Activated T-helper 17 cell treated with anti-CD3 and anti-CD28 coated beads, Interleukin-2, amount 50 U/mL, for 72 hours (primary cell): ENCODE measurements at regions not wholly inside any gene's neighbourhood (a gene's known extent, or its start where the extent isn't known, plus 50 kb on each side); places are given as distances from the start of the nearest gene placed in this dataset.

ENCODE experiments used
- ATAC-seq: fragments of 150-1000 bp; cut with Tn5 transposase; replicated peaks from 2 replicates; pipeline ENCODE4 v1.10.0; 2021; ENCODE audit warnings: mild to moderate bottlenecking, moderate library complexity
- H3K27ac Mint-ChIP-seq: one replicate; pipeline ENCODE4 v1.8.0; 2022; ENCODE audit warnings: mixed read lengths
- H3K27me3 Mint-ChIP-seq: one replicate; pipeline ENCODE4 v1.8.0; 2022; ENCODE audit warnings: mixed read lengths
- H3K36me3 Mint-ChIP-seq: one replicate; pipeline ENCODE4 v1.8.0; 2022; ENCODE audit warnings: low read depth, mild to moderate bottlenecking, mixed read lengths
- H3K4me1 Mint-ChIP-seq: one replicate; pipeline ENCODE4 v1.8.0; 2022; ENCODE audit warnings: mixed read lengths
- H3K4me3 Mint-ChIP-seq: one replicate; pipeline ENCODE4 v1.8.0; 2022; ENCODE audit warnings: mild to moderate bottlenecking, mixed read lengths
- H3K9me3 Mint-ChIP-seq: one replicate; pipeline ENCODE4 v1.8.0; 2022; ENCODE audit warnings: mixed read lengths

DNA sequence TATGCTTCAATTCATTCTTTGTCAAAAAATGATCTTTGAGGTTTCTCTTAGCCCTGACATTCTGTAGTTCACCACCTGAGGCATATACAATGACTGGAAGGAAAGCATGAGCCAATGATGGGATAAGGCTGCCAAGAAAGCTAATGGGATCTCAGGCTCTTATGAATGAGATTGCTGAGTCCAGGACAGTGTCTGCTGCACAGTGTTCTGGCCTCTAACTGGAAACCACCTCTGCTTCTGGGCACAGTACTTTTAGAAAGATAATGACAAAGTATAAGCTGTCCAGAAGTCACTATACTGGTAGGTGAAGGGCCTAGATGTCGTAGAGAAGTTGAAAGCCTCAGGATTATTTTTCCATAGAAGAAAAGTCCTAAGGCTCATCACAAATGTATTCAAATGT lies 69.1 kb upstream of the PAPPA start:
- H3K4me1 Mint-ChIP-seq = no peaks in the 10 kb centered on the region
- H3K9me3 Mint-ChIP-seq = no peaks in the 10 kb centered on the region
- no peaks in the 10 kb centered on the region for H3K27me3 Mint-ChIP-seq
- ATAC-seq = no peak
- no peak overlapping the region for H3K4me3 Mint-ChIP-seq
- no peaks in the 10 kb centered on the region for H3K36me3 Mint-ChIP-seq
- no peak overlapping the region for H3K27ac Mint-ChIP-seq

DNA sequence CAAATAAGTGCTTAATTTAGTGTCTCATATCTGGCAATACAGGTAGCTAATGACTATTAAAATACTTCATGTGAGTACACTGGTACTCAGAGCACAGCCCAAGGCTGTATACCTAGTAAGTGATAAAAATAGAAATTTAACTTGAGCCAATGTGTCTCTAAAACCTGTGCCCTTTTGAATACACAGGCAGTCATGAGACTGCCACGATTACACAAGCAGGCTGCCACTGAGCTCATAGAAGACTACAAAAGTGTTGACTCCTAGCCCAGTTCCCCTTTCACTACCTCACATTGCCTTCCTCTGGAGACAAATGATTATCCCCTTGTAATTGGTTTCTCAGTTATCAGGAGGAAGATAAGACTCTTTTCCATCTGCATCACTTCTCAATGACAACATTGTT lies 66.3 kb upstream of the PAPPA start:
- Mint-ChIP-seq H3K36me3 (no peaks in the 10 kb centered on the region), H3K27ac (no peak overlapping the region), H3K9me3 (no peaks in the 10 kb centered on the region), H3K27me3 (no peaks in the 10 kb centered on the region), H3K4me3 (no peak overlapping the region), H3K4me1 (no peaks in the 10 kb centered on the region)
- no peak for ATAC-seq

DNA sequence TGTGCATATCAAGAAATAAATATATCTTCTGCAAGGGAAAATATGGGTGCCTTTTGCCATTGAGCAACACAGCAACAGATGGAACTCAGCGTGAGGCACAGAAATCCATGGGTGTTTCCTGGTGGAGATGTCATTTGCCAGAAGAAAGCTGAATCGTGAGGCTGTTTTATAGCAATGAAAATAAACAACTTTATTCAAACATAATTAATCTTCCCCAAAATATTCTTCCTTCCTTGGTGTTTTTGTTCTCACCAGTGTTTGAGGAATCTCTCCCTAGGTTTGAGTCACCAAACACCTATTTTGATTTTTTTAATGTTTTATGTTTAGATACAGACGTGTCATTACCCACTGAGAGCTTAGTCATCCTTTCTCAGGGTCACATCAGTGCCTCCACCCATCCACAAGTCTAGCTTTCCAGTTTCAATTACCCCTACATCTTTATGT lies 65.8 kb upstream of the PAPPA start:
- H3K27ac Mint-ChIP-seq = no peak overlapping the region
- no peak overlapping the region for H3K4me3 Mint-ChIP-seq
- no peaks in the 10 kb centered on the region for H3K27me3 Mint-ChIP-seq
- no peaks in the 10 kb centered on the region for H3K9me3 Mint-ChIP-seq
- no peaks in the 10 kb centered on the region for H3K36me3 Mint-ChIP-seq
- no peak for ATAC-seq
- no peaks in the 10 kb centered on the region for H3K4me1 Mint-ChIP-seq

DNA sequence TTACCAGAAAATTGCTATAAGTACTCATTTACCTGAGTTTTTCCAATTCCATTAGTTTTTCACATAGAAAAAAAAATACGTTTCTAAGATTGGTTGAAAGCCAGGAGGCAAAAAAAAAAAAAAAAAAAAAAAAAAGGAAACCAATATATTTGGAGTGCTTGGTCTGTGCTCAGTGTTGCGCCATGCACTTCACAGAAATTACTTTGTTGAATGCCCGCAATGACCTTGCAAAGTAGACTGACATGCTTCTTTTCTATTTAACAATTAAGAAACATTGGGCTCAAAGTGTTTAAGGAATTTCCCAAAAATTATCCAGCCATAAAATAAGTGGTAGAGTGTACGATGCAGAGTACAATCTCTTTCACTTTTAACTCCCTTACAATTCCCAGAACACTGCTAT lies 65.2 kb upstream of the PAPPA start:
- Mint-ChIP-seq H3K4me1 (no peaks in the 10 kb centered on the region), H3K36me3 (no peaks in the 10 kb centered on the region), H3K27ac (no peak overlapping the region), H3K27me3 (no peaks in the 10 kb centered on the region), H3K9me3 (no peaks in the 10 kb centered on the region), H3K4me3 (no peak overlapping the region)
- no peak for ATAC-seq

DNA sequence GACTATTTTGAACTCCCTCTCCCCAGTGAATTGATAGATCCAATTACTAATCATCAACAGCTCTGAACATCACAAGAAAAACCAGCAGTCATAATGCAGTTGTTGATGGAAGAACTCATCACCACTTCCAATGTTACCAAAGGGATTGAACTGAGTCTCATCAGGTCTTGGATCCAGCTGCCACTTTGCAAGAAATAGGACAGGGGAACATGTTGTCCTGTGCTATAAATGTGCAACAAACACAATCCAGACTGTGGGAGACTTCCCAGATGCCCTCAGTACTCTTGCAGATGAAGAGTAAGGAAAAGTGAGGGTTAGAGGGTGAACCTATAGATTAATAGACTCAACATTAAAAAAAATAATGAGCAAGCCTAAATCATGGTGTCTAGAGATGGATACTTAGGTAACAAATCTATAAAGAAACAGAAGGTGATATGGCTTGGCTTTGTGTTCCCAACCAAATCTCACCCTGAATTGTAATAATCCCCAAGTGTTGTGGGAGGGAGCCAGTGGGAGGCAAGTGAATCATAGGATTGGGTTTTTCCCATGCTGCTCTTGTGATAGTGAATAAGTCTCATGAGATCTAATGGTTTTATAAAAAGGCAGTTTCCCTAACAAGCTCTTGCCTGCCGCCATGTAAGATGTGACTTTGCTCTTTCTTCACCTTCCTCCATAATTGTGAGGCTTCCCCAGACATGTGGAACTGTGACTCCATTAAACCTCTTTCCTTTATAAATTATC lies 63.4 kb upstream of the PAPPA start:
- ATAC-seq = no peak
- Mint-ChIP-seq H3K27me3 (no peaks in the 10 kb centered on the region), H3K9me3 (no peaks in the 10 kb centered on the region), H3K36me3 (no peaks in the 10 kb centered on the region), H3K4me3 (no peak overlapping the region), H3K27ac (no peak overlapping the region), H3K4me1 (no peaks in the 10 kb centered on the region)

DNA sequence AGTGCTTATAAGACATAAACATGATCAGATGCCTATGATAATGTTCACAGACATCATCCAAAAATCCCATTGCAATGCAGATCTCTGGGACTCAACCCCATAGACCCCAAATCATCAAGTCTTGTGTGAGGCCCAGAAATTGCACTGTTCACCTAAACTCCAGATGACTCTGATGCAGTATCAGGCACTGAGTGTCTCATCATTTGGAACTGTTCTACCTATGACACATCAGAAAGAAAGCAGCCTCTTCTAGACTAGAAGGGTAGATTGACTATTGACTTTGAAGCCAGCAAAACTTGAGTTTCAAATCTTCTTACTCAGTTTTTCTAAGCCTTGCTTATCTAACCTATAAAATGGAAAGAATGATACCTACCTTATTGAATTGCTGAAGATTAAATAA lies 58.7 kb upstream of the PAPPA start:
- ATAC-seq = no peak
- no peak overlapping the region for H3K4me3 Mint-ChIP-seq
- no peaks in the 10 kb centered on the region for H3K4me1 Mint-ChIP-seq
- peaks cover 4% of the 10 kb centered on the region for H3K9me3 Mint-ChIP-seq
- H3K36me3 Mint-ChIP-seq = no peaks in the 10 kb centered on the region
- H3K27me3 Mint-ChIP-seq = no peaks in the 10 kb centered on the region
- H3K27ac Mint-ChIP-seq = no peak overlapping the region

DNA sequence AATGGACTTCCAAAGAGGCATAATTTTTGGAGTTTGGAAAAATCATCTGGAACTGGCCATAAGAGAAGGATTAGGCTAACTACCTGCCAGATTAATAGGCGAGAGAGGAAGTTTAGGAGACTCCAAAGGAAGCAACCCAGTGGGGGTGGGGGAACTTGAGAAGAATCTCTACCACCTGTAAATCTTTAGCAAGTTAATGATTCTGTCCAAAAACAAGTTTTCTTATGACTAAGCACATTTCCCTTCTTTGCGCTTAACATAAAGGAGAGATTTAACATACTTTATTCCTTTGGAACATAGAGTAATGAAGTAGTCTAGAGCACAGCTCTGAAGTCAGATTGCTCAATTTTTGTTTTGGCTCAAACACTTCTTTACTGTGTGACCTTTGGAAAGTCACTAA lies 58.2 kb upstream of the PAPPA start:
- Mint-ChIP-seq H3K27me3 (no peaks in the 10 kb centered on the region), H3K9me3 (peaks cover 4% of the 10 kb centered on the region), H3K27ac (no peak overlapping the region), H3K4me3 (no peak overlapping the region), H3K36me3 (no peaks in the 10 kb centered on the region), H3K4me1 (no peaks in the 10 kb centered on the region)
- ATAC-seq = no peak

DNA sequence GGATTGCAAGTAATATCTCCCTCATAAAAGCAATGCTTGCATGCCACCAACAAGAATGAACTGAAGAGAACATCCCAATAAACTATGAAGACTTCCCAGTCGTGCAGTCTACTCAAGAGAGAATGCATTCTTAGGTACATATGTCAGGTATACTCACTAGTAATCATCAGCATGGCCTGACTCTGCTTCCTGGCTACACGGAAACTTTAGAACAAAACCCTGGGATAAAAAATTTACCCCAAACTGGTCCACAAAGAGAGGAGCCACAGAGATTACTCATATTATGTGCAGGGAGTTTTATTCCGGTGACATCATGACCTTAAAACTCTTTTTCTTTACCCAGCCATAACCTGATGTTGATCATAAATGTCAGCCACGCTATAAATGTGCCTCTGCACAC lies 57.5 kb upstream of the PAPPA start:
- no peak overlapping the region for H3K27ac Mint-ChIP-seq
- H3K27me3 Mint-ChIP-seq = no peaks in the 10 kb centered on the region
- peaks cover 9% of the 10 kb centered on the region for H3K9me3 Mint-ChIP-seq
- no peak for ATAC-seq
- no peaks in the 10 kb centered on the region for H3K4me1 Mint-ChIP-seq
- no peaks in the 10 kb centered on the region for H3K36me3 Mint-ChIP-seq
- H3K4me3 Mint-ChIP-seq = no peak overlapping the region

DNA sequence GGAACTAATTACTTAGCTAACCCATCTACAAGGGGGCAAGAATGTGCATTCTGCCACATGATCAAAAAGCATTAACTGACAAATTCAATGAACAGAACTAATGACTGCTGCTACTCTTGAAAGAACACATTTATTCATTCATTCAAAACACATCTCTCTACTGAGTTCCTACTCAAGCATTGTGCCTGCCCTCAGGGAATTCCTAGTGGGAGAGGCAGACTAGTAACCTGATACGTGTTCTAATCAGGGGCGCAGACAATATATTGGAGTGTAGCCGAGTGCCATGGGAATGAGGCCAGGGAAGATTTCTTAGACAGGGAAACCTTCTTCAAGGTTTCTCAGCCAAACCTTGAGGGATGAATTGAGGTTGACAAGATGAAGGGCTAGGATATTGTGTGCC lies 56.7 kb upstream of the PAPPA start:
- Mint-ChIP-seq H3K9me3 (peaks cover 9% of the 10 kb centered on the region), H3K27ac (no peak overlapping the region), H3K36me3 (no peaks in the 10 kb centered on the region), H3K4me1 (no peaks in the 10 kb centered on the region), H3K27me3 (no peaks in the 10 kb centered on the region), H3K4me3 (no peak overlapping the region)
- ATAC-seq = no peak

DNA sequence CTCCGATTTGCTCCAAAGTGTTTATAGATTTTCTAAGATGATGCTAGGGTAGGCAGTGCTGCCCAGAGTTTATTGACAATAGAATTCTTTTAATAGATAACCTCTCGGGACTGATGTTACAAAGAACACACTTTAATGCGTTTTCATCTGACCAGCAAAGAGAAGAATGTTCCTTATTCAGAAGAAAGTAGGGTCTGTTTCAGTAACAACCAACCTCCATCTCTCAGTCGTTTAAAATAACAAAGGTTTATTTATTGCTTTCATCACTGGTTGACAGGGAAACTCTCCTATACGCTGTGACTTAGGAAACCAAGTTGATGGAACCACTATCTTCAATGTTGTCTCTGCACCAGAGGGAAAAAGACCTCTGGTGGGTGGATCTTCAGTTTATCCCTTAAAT lies 55.1 kb upstream of the PAPPA start:
- H3K27me3 Mint-ChIP-seq = no peaks in the 10 kb centered on the region
- no peaks in the 10 kb centered on the region for H3K4me1 Mint-ChIP-seq
- no peaks in the 10 kb centered on the region for H3K36me3 Mint-ChIP-seq
- peaks cover 9% of the 10 kb centered on the region for H3K9me3 Mint-ChIP-seq
- no peak overlapping the region for H3K27ac Mint-ChIP-seq
- ATAC-seq = no peak
- no peak overlapping the region for H3K4me3 Mint-ChIP-seq

DNA sequence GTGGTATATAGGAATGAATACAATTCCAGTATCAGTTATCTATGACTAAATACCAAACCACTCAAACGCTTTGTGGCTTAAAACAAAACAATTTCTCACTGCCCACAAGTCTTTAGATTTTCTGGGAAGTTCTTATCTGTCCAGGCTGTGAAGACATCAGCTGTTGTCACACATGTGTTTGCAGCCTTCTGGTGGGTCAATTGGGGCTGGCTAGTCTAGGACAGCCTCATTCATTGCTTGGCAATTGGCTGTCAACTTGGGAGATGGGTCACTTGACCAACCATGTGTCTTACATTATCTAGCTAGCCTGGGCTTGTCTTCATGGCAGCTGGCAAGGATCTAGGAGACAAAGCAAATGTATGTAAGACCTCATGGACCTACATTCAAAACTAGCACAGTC lies 53.8 kb upstream of the PAPPA start:
- Mint-ChIP-seq H3K27me3 (no peaks in the 10 kb centered on the region), H3K36me3 (no peaks in the 10 kb centered on the region), H3K4me1 (no peaks in the 10 kb centered on the region), H3K27ac (no peak overlapping the region), H3K4me3 (no peak overlapping the region), H3K9me3 (peaks cover 9% of the 10 kb centered on the region)
- ATAC-seq = no peak

DNA sequence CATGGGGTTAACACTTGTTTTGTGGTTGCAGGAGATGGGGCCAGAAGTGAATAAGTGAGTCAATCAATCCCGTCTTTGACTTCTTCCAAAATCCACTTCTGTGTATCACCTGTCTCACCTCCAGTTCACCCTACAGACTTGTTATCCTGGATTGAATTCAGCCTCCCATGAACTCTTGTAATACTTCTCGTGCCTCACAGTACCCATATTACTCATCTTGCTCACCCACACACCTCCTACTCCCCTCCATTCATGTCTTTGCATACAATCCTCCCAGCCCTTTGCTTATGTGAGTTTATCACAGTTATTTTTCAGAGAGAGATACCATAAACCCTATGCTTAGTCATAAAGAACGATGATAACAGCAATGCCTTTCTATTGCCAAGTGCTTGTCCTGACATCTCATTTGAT lies 52.9 kb upstream of the PAPPA start:
- H3K9me3 Mint-ChIP-seq = peaks cover 9% of the 10 kb centered on the region
- no peaks in the 10 kb centered on the region for H3K4me1 Mint-ChIP-seq
- H3K4me3 Mint-ChIP-seq = no peak overlapping the region
- no peak overlapping the region for H3K27ac Mint-ChIP-seq
- no peaks in the 10 kb centered on the region for H3K27me3 Mint-ChIP-seq
- no peak for ATAC-seq
- no peaks in the 10 kb centered on the region for H3K36me3 Mint-ChIP-seq

DNA sequence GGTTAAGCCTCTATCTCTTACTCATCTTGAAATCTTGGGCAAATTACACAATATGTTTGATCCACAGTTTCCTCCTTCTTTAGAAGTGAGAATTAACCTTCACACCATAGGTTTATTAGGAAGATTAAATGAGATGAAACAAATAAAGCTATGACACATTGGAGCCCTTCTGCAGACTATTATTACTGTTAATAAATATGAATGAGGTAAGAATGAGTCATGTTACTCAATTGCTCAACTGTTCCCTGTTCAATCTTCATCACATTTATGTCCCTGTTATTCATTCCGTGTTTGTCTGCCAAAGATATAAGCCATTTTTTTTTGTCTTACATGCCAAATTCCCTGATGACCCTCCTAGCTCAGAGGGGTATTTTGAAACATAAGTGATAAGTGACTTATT lies 52.1 kb upstream of the PAPPA start:
- no peak overlapping the region for H3K27ac Mint-ChIP-seq
- H3K9me3 Mint-ChIP-seq = peaks cover 6% of the 10 kb centered on the region
- H3K36me3 Mint-ChIP-seq = no peaks in the 10 kb centered on the region
- no peaks in the 10 kb centered on the region for H3K4me1 Mint-ChIP-seq
- no peaks in the 10 kb centered on the region for H3K27me3 Mint-ChIP-seq
- no peak overlapping the region for H3K4me3 Mint-ChIP-seq
- ATAC-seq = no peak

DNA sequence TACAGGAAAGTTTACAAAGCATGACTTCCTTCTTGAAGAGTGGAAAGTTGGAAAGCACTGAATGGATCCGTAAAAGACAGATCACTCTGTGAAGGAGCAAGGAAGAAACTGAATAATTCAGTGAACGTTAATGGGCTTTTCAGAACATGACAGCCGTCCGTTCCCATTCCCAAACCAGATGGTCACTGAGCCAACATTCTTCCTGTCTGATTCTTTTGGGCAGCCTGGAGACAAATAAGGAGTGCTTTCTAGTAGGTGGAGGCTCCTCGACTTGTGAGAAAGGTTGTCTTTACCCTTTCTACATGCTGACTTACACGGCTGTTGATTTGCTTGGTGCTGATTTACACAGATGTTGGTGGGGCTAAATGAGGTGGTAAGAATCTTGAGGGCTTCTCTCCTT lies 51.0 kb upstream of the PAPPA start:
- H3K9me3 Mint-ChIP-seq = peaks cover 10% of the 10 kb centered on the region
- no peak for ATAC-seq
- no peaks in the 10 kb centered on the region for H3K4me1 Mint-ChIP-seq
- H3K27me3 Mint-ChIP-seq = no peaks in the 10 kb centered on the region
- no peak overlapping the region for H3K4me3 Mint-ChIP-seq
- H3K36me3 Mint-ChIP-seq = no peaks in the 10 kb centered on the region
- H3K27ac Mint-ChIP-seq = no peak overlapping the region
